ENCODE measurements at regions not wholly inside any gene's neighbourhood (a gene's known extent, or its start where the extent isn't known, plus 50 kb on each side); places are given as distances from the start of the nearest gene placed in this dataset.

DNA sequence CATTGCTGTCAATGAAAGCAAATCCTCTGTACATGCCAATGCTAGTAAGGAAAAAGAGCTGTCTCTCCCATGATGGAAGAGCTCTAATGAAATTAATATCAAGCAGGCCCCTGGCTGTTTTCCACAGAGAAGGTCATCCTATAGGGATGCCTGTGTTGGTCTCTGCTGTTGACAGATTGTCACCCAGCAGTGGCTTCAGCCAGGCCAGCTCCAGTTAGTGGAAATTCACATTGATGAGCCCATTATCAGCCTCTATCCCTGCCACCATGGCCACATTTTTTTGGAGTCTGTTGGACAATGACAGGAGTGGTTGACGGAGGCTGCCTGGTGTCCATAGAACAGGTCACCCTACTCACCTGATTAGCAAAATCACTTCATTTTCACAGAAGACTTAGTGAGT lies 104.3 kb downstream of the GGTLC2 start:
- DNase-seq (no peak), ATAC-seq (no peak)
- POLR2A ChIA-PET = no interaction called here
- intact Hi-C loops (cut with micrococcal nuclease) = loop anchor here (2.0 kb wide), 1 partner anchor 38 kb away; no protein-coding TSS in a partner anchor
- H3K27ac Mint-ChIP-seq = no peak overlapping the region
- H3K36me3 Mint-ChIP-seq (ENCODE audit: low read depth) = no peaks in the 10 kb centered on the region
- CTCF ChIA-PET = interaction anchor here (0.6 to 6.9 kb wide), 6 partner anchors 8 to 160 kb away, joined by 3 to 110 read pairs (median 4); no protein-coding TSS in a partner anchor
- no peak overlapping the region for H3K4me3 Mint-ChIP-seq
- no peaks in the 10 kb centered on the region for H3K9me3 Mint-ChIP-seq
- TF ChIP-seq, protein P1, sequence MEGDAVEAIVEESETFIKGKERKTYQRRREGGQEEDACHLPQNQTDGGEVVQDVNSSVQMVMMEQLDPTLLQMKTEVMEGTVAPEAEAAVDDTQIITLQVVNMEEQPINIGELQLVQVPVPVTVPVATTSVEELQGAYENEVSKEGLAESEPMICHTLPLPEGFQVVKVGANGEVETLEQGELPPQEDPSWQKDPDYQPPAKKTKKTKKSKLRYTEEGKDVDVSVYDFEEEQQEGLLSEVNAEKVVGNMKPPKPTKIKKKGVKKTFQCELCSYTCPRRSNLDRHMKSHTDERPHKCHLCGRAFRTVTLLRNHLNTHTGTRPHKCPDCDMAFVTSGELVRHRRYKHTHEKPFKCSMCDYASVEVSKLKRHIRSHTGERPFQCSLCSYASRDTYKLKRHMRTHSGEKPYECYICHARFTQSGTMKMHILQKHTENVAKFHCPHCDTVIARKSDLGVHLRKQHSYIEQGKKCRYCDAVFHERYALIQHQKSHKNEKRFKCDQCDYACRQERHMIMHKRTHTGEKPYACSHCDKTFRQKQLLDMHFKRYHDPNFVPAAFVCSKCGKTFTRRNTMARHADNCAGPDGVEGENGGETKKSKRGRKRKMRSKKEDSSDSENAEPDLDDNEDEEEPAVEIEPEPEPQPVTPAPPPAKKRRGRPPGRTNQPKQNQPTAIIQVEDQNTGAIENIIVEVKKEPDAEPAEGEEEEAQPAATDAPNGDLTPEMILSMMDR (IDR thresholded peaks at IDR 0.05) = no peak
- H3K27me3 Mint-ChIP-seq = no peaks in the 10 kb centered on the region
- peaks cover 23% of the 10 kb centered on the region for H3K4me1 Mint-ChIP-seq (ENCODE audit: low read depth)

DNA sequence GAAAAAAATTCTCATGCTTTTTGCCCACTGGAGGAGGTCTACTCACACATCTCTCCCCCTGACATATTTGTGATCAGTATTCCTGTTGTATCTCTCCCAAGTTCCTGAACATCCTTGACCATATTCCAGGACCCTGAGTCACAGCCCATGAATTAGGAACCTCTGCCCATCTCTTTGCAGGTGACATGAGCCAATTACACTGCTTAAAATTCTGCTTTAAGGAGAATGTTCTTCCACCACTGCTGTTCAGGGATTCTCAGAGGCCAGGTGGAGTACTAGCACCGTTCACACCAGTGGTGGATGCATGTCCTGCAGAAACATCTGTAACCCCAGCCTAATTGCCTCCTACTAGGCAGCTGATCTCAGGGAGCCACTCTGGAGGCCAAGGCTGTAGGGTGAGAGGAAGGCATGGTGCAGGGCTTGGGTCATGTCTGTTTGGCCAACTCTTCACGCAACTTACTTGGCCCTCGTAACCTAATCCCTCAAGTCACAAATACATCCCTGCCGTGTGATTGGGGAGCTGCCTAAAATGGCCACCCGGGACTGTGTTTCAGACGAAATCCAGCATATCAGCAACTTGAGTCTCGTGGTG lies 104.8 kb downstream of the GGTLC2 start:
- Mint-ChIP-seq H3K27ac (no peak overlapping the region), H3K4me1 (ENCODE audit: low read depth) (peaks cover 28% of the 10 kb centered on the region), H3K27me3 (no peaks in the 10 kb centered on the region), H3K4me3 (no peak overlapping the region), H3K36me3 (ENCODE audit: low read depth) (no peaks in the 10 kb centered on the region), H3K9me3 (no peaks in the 10 kb centered on the region)
- TF ChIP-seq, protein P1 (IDR thresholded peaks at IDR 0.05) = no peak
- ChIA-PET CTCF (interaction anchor here (0.6 to 6.9 kb wide), 9 partner anchors 8 to 205 kb away, joined by 3 to 110 read pairs (median 6); no protein-coding TSS in a partner anchor), POLR2A (no interaction called here)
- ATAC-seq (no peak), DNase-seq (no peak)
- intact Hi-C loops (cut with micrococcal nuclease) = loop anchor here (2.0 kb wide), 1 partner anchor 38 kb away; no protein-coding TSS in a partner anchor

DNA sequence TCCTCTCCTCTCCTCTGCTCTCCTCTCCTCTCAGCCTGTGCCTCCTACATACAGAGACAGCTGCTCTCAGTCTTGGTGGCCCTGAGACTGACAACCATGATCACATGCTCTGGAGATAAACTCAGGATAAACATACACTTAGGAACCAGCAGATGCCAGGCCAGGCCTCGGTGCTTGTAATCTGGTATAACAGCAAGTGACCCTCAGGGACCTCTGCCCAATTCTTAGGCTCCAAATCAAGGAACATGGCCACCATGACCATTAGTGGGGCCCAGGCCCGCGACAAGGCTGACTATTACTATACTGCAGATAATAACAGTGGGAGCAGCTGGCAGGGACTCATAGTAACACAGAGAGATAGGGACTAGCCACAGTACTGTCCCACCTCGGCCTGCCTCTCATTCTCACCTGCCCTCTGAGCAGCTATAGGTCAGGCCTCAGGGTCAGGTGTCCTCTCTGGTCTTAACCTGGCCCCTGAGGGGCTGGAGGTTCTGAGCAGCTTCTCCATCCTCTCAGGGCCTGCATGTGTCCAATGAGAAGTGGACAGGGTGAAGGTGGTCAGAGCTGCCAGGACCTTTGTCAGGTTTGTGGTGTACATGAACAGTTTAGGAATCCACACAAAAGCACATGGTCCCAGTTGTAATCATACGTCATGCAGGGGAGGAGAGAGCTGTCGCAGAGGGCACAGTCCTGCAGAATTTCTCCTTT lies 106.1 kb downstream of the GGTLC2 start:
- H3K27ac Mint-ChIP-seq = no peak overlapping the region
- ATAC-seq = no peak

DNA sequence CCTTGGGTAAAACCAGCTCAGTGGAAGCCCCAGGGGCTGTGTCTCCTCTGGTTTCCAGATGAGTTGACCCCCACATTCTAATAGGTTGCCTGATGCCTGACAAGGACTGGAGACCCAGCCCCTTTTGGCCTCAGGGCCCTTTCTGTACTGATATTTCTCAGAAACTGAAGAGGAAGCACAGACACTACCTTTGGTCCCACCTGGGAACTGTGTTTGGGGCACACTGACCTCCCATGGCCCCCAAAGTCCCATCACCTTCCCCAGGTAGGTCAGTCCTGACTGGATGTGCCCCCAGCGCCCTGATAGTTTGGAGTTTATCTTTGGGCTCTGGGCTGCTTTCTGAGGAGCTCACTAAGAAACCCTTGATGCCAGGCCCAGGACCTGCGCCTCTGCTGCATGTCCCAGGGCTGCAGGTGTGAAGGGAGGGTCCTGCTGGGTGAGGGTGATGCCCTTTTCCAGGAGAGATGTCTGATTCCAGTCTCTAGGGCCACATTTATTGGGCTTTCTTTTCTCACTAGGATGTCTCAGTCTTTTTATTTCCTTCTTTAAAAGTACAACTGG lies 106.7 kb downstream of the GGTLC2 start:
- no peaks in the 10 kb centered on the region for H3K9me3 Mint-ChIP-seq
- H3K4me1 Mint-ChIP-seq (ENCODE audit: low read depth) = peaks cover 41% of the 10 kb centered on the region
- no peak overlapping the region for H3K27ac Mint-ChIP-seq
- H3K36me3 Mint-ChIP-seq (ENCODE audit: low read depth) = no peaks in the 10 kb centered on the region
- ChIA-PET CTCF (interaction anchor here (1.5 to 6.9 kb wide), 10 partner anchors 16 to 207 kb away, joined by 4 to 110 read pairs (median 14); no protein-coding TSS in a partner anchor), POLR2A (no interaction called here)
- H3K27me3 Mint-ChIP-seq = no peaks in the 10 kb centered on the region
- TF ChIP-seq, protein P1 (IDR thresholded peaks at IDR 0.05) = no peak
- H3K4me3 Mint-ChIP-seq = no peak overlapping the region
- ATAC-seq = no peak
- no peak for DNase-seq
- intact Hi-C loops (cut with micrococcal nuclease) = loop anchor here (5.0 kb wide), 1 partner anchor 131 kb away; no protein-coding TSS in a partner anchor

More for the DNA sequence above, 106.1 kb downstream of the GGTLC2 start:
- no peaks in the 10 kb centered on the region for H3K27me3 Mint-ChIP-seq
- ChIA-PET CTCF (interaction anchor here (1.5 to 6.9 kb wide), 9 partner anchors 16 to 208 kb away, joined by 4 to 110 read pairs (median 19); no protein-coding TSS in a partner anchor), POLR2A (no interaction called here)
- H3K4me3 Mint-ChIP-seq = no peak overlapping the region
- TF ChIP-seq, protein P1 (IDR thresholded peaks at IDR 0.05) = no peak
- no peak for DNase-seq
- no peaks in the 10 kb centered on the region for H3K36me3 Mint-ChIP-seq (ENCODE audit: low read depth)
- H3K4me1 Mint-ChIP-seq (ENCODE audit: low read depth) = peaks cover 35% of the 10 kb centered on the region
- H3K9me3 Mint-ChIP-seq = no peaks in the 10 kb centered on the region
- intact Hi-C loops (cut with micrococcal nuclease) = loop anchor here (5.0 kb wide), 1 partner anchor 132 kb away; no protein-coding TSS in a partner anchor

All from activated CD8-positive, alpha-beta T cell treated with anti-CD3 and anti-CD28 coated beads for 36 hours (primary cell).